ENCODE measurements at regions not wholly inside any gene's neighbourhood (a gene's known extent, or its start where the extent isn't known, plus 50 kb on each side); places are given as distances from the start of the nearest gene placed in this dataset.

DNA sequence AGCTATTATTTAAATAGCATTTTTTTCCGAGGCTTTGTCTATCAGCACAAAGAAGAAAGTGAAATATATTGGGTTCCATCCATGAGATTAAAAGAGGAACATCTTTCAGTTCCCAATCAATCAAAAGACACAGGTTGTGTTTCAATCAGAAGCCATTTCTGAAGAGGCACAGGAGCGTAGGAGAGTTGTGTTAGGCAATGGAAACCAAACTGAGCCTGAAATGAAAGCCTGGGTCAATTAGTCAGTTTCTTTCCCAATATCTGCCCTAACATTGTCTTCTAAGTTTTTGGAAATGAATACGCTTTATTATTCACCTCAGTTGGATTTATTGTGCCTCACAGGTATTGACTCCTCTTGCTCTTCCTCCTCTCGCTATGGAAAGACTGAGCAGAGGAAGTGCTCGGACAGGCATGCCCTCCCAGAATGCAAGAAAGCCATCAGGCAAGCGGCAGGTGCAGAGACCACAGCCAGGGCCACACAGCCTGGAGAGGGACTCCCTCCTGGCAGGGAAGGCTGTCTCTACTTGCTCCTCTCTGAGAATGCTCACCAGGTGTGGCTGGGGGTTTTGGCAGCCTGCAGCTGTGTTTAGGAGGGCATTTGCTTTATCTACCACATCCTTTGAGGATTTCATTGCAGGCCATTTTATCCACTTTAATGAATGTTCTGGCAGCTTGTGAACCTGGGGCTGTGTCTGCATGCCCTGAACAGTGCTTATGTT is 100.8 kb upstream of the NEDD9 start:
- Histone ChIP-seq H3K9me3 (ENCODE audit: severe bottlenecking) (no peaks in the 10 kb centered on the region), H3K27me3 (ENCODE audit: insufficient read depth, low read depth, severe bottlenecking) (no peaks in the 10 kb centered on the region), H3K27ac (no peak overlapping the region), H3K4me3 (ENCODE audit: low read depth, low read length) (no peak overlapping the region), H3K36me3 (no peaks in the 10 kb centered on the region)
- no peak for DNase-seq
- TF ChIP-seq, protein P1, sequence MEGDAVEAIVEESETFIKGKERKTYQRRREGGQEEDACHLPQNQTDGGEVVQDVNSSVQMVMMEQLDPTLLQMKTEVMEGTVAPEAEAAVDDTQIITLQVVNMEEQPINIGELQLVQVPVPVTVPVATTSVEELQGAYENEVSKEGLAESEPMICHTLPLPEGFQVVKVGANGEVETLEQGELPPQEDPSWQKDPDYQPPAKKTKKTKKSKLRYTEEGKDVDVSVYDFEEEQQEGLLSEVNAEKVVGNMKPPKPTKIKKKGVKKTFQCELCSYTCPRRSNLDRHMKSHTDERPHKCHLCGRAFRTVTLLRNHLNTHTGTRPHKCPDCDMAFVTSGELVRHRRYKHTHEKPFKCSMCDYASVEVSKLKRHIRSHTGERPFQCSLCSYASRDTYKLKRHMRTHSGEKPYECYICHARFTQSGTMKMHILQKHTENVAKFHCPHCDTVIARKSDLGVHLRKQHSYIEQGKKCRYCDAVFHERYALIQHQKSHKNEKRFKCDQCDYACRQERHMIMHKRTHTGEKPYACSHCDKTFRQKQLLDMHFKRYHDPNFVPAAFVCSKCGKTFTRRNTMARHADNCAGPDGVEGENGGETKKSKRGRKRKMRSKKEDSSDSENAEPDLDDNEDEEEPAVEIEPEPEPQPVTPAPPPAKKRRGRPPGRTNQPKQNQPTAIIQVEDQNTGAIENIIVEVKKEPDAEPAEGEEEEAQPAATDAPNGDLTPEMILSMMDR (IDR thresholded peaks at IDR 0.05; ENCODE audit: low read depth, low read length): no peak

DNA sequence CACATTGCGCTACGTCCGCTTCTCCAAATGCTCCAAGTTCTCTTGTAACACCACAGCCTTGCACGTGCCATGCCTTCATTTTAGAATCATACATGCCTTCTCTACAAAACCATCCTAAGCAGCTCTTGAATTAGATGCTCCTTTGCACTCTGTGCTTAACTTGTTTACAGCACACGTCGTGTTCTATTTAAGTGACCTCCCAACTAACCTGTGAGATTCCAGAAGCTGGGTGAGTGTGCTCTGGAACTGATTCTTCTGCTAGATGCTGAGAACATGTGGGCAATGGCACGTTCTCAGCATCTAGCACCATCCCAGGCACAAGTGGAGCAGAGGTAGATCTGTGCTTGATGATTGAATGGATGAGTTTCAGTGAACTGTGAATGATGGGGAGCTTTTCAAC is 100.0 kb upstream of the NEDD9 start:
- no peaks in the 10 kb centered on the region for H3K36me3 ChIP-seq
- TF ChIP-seq, protein P1 (IDR thresholded peaks at IDR 0.05; ENCODE audit: low read depth, low read length): no peak
- no peak overlapping the region for H3K4me3 ChIP-seq (ENCODE audit: low read depth, low read length)
- no peak for DNase-seq
- no peaks in the 10 kb centered on the region for H3K9me3 ChIP-seq (ENCODE audit: severe bottlenecking)
- H3K27me3 ChIP-seq (ENCODE audit: insufficient read depth, low read depth, severe bottlenecking): no peaks in the 10 kb centered on the region
- H3K27ac ChIP-seq: no peak overlapping the region

DNA sequence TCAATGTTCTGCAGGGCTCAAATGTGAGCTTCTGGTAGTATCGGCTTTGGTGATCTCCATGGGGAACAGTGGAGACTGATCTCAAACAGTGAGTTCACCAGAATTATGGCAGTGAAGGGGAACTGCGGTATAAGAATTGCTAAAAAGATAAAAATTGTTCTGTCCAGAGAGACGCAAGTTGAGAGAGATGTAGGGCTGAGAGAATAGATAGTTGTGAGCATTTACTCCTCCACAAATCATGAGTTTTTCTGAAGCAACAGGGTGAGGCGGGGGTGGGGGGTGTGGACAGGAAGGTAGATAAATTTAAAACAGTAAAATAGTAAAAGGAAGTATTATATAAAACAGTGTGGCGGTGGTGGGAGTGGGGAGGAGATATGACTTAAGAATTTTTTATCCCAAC is 98.6 kb upstream of the NEDD9 start:
- Histone ChIP-seq H3K36me3 (no peaks in the 10 kb centered on the region), H3K9me3 (ENCODE audit: severe bottlenecking) (no peaks in the 10 kb centered on the region), H3K4me3 (ENCODE audit: low read depth, low read length) (no peak overlapping the region), H3K27ac (no peak overlapping the region), H3K27me3 (ENCODE audit: insufficient read depth, low read depth, severe bottlenecking) (no peaks in the 10 kb centered on the region)
- no peak for DNase-seq
- TF ChIP-seq, protein P1 (IDR thresholded peaks at IDR 0.05; ENCODE audit: low read depth, low read length): no peak

DNA sequence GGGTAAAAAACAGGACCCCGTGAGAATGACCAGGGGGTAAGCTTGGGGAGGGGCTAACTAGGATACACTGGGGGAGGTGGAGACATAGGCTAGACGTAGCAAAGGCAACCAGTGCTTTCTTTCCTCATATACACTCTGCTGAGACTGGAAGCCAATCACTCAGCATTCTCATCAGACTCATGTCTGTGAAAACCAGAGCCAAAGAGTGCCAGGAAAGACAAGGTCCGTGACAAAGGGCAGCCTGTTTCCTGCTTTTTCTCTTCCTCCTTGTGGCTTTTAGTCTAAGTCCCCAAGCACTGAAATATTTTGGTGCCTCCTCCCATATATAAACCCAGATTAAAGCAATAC is 97.9 kb upstream of the NEDD9 start:
- TF ChIP-seq, protein P1 (IDR thresholded peaks at IDR 0.05; ENCODE audit: low read depth, low read length): no peak
- Histone ChIP-seq H3K27me3 (ENCODE audit: insufficient read depth, low read depth, severe bottlenecking) (no peaks in the 10 kb centered on the region), H3K27ac (no peak overlapping the region), H3K4me3 (ENCODE audit: low read depth, low read length) (no peak overlapping the region), H3K36me3 (no peaks in the 10 kb centered on the region), H3K9me3 (ENCODE audit: severe bottlenecking) (no peaks in the 10 kb centered on the region)
- DNase-seq: no peak

DNA sequence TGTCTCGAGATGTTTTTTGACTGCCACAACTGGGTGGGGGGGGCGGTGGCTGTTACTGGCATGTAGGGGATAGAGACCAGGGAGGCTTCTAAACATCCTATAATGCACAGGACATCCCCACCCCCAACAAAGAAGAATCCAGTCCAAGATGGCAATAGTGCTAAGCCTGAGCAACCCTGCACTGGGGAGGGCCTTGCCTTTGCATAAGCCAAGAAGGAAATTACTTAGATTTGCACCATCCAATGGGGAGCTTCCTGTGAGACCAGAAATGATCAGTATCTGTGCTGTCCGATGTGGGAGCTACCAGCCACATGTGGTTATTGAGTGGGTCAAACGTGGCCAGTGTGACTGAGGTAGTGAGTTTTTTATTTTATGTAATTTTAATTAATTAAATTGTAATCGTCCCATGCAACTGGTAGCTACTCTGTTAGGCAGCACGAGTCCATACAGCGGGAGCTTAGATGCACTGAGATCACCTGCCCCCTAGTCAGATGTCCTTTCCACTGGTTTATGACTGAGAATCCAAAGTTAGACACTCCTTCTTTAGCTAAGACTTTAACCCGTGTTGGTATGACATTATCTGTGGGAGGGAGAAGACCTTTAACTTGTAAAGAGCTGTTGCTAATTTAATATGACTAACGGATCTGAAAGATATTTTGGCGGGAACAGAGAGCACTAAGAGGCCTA is 97.4 kb upstream of the NEDD9 start:
- Histone ChIP-seq H3K36me3 (no peaks in the 10 kb centered on the region), H3K27ac (no peak overlapping the region), H3K27me3 (ENCODE audit: insufficient read depth, low read depth, severe bottlenecking) (no peaks in the 10 kb centered on the region), H3K9me3 (ENCODE audit: severe bottlenecking) (no peaks in the 10 kb centered on the region), H3K4me3 (ENCODE audit: low read depth, low read length) (no peak overlapping the region)
- TF ChIP-seq, protein P1 (IDR thresholded peaks at IDR 0.05; ENCODE audit: low read depth, low read length): no peak
- no peak for DNase-seq
